ENCODE measurements at regions not wholly inside any gene's neighbourhood (a gene's known extent, or its start where the extent isn't known, plus 50 kb on each side); places are given as distances from the start of the nearest gene placed in this dataset.

DNA sequence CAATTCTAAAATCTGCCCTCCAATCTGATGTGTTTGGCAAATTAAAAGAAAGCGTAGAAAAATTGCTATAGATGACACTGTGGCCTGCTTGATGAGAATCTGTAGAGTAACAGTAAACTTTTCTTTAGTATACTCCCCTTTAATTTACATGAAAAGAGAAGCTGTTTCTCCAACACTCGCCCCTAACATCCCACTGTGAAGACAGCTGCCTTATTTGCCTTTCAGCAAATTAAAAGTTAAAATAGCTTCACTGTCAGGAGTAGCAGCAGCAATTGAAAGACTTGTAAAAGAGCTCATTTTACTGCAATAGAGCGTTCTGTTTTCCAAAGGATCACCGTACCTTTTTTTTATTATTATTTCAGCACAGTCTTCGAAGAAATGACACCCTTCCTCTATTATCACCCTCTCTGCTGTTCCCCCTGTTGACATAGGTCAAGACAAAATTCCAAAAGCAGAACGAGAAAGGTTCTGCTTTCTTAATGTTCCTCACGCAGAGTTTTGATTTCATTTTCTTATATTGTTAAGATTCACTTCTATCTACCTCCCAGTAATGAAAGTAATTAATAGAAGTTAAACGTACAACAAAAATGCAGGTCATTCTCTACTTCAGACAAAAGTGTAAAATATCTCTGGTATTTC lies 153.5 kb upstream of the USP15 start:
- FAIRE-seq, result no peak
- DNase-seq (ENCODE audit: insufficient read length, low spot score), result no peak
- TF ChIP-seq CTCF (IDR thresholded peaks at IDR 0.05; ENCODE audit: insufficient read depth, missing control alignments), result no peak

- no peak for DNase-seq (ENCODE audit: insufficient read length, low spot score)
- FAIRE-seq, result no peak
- no peak for TF ChIP-seq CTCF (IDR thresholded peaks at IDR 0.05; ENCODE audit: insufficient read depth, missing control alignments)
Measured at GRCh38 chr12:62113366-62114011, 146.7 kb upstream of the USP15 start.

- no peak for TF ChIP-seq CTCF (IDR thresholded peaks at IDR 0.05; ENCODE audit: insufficient read depth, missing control alignments)
- DNase-seq (ENCODE audit: insufficient read length, low spot score), result no peak
- no peak for FAIRE-seq
Measured at GRCh38 chr12:62116986-62117385, 143.2 kb upstream of the USP15 start.

DNA sequence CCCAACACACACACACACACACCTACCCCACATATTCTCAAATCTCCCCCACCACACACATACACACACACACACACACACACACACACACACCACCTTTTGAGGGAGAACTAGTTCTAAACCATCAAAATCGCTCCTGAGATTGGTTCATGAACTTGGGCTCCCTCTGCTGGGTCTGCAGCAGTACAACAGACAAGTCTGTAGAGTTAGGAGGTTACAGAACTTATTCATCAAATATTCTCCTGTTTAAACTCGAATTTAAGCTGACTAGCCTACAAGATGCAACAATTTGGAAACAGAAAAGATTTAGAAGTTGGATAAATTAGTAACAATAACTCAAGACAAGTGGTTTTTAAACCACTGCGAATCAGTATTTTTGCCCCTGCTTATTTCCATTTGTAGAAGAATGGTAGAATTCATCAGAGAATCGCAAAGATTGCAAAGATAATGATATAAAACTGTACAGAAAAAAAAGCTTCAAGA lies 136.4 kb upstream of the USP15 start:
- FAIRE-seq (no peak), DNase-seq (ENCODE audit: insufficient read length, low spot score) (no peak)
- TF ChIP-seq CTCF (IDR thresholded peaks at IDR 0.05; ENCODE audit: insufficient read depth, missing control alignments), result peak; percentile 76

DNA sequence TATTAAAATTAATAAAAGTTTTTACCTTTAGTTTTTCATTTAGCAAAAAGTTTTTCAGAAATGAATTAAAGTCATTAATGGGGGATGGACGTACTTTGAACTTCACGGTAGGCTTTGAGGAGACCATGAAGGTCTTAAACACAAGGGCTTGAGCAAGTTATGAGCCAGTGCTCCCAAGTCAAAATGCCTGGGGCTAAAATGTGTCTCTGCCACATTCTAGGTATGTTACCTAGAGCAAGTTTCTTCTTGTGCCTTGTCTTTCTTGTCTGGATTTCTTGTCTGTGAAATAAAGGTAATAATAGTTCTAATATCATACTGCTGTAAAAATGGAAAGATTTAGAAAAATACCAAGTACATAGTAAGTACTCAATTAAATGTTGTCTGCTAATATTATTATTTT lies 132.7 kb upstream of the USP15 start:
- FAIRE-seq, result no peak
- TF ChIP-seq CTCF (IDR thresholded peaks at IDR 0.05; ENCODE audit: insufficient read depth, missing control alignments), result no peak

DNA sequence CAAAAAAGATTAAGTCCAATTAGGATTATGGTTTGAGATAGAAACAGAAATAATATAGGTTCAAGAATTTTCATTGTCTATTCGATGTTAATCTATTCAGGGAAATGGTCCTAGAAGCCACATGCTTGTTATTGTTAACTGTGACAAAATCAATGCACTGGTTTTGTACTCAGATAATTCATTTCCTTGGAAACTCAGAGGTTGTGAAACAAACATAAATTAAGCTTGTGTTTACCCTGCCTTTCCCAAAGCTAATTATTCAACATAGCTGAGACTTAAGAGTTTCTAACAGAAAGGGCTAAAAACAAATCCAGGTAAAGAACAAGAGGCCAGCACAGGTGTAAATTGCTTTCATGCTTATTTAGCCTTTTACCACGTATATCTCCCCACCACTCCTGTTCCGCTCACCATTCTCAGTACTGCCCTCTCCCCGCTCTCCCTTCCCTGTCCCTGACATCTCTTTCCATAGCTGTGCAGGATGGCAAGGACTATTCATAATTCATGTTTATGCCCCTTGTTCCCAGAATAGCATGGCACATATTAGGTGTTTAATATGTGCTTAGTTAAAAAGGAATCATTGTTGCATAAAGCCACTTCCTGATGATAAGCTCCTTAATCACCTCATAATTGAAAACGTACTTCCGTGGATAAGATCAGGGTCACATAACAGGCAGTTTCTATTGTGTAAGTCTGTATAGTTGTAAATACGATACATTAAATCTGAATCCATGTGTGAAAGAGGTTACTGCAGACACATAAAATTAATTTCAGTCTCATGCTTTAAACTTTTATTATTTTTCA lies 131.8 kb upstream of the USP15 start:
- FAIRE-seq (no peak), DNase-seq (ENCODE audit: insufficient read length, low spot score) (no peak)
- TF ChIP-seq CTCF (IDR thresholded peaks at IDR 0.05; ENCODE audit: insufficient read depth, missing control alignments), result no peak

More for the DNA sequence above, 132.7 kb upstream of the USP15 start:
- DNase-seq (ENCODE audit: insufficient read length, low spot score), result no peak
